Activated CD8-positive, alpha-beta memory T cell treated with anti-CD3 and anti-CD28 coated beads, Interleukin-2, amount 50 U/mL, for 48 hours (primary cell): ENCODE measurements at regions not wholly inside any gene's neighbourhood (a gene's known extent, or its start where the extent isn't known, plus 50 kb on each side); places are given as distances from the start of the nearest gene placed in this dataset.
"Not testable (repeated sequence)": the region's sequence is repeated elsewhere in the genome, so short reads cannot be mapped to it uniquely, and the experiment has no call there.

Experiments
- DNase-seq: peaks from one replicate; pipeline ENCODE4 v3.0.0-alpha.2; 2020

- not testable (repeated sequence) for DNase-seq
Observed at GRCh38 chr1:230475856-230476621, 49.9 kb upstream of the PGBD5 start.
